Activated T-helper 1 cell treated with anti-CD3 and anti-CD28 coated beads, Interleukin-12 subunit alpha, Interleukin-12 subunit beta, Interleukin-2, Interleukin-4 antibody, amounts not matched to agents 30 ng/mL and 10 ng/mL and 1 ng/mL, durations not matched to agents 14 hours and 24 hours and 36 hours (primary cell): ENCODE measurements at regions not wholly inside any gene's neighbourhood (a gene's known extent, or its start where the extent isn't known, plus 50 kb on each side); places are given as distances from the start of the nearest gene placed in this dataset.

ENCODE experiments used
- DNase-seq: peaks from one replicate; pipeline ENCODE4 v3.0.0; 2021; ENCODE audit warnings: low spot score
- H3K27ac Mint-ChIP-seq: one replicate; pipeline ENCODE4 v1.8.0; 2021; ENCODE audit warnings: mild to moderate bottlenecking, mixed read lengths
- H3K27me3 Mint-ChIP-seq: one replicate; pipeline ENCODE4 v1.8.0; 2022; ENCODE audit warnings: mild to moderate bottlenecking, moderate library complexity, mixed read lengths; ENCODE audit not compliant: insufficient read depth
- H3K36me3 Mint-ChIP-seq: one replicate; pipeline ENCODE4 v1.8.0; 2021; ENCODE audit warnings: low read depth, mixed read lengths
- H3K4me1 Mint-ChIP-seq: one replicate; pipeline ENCODE4 v1.8.0; 2021; ENCODE audit warnings: low read depth, mixed read lengths
- H3K4me3 Mint-ChIP-seq: one replicate; pipeline ENCODE4 v1.8.0; 2021; ENCODE audit warnings: mild to moderate bottlenecking, moderate library complexity, mixed read lengths
- H3K9me3 Mint-ChIP-seq: one replicate; pipeline ENCODE4 v1.8.0; 2021; ENCODE audit warnings: mixed read lengths
- intact Hi-C: fragments of 100-400 bp; cut with micrococcal nuclease; formaldehyde crosslinking; loops from one replicate; pipeline ENCODE4 v1.15.1; 2024

GRCh38 chr5:168186289-168187074 is 105.0 kb upstream of the WWC1 start:
- no peak overlapping the region for H3K27ac Mint-ChIP-seq
- DNase-seq, result no peak
- H3K4me1 Mint-ChIP-seq, result no peaks in the 10 kb centered on the region
- H3K27me3 Mint-ChIP-seq, result peaks cover 6% of the 10 kb centered on the region
- intact Hi-C loops, result no loop called here
- no peaks in the 10 kb centered on the region for H3K9me3 Mint-ChIP-seq
- no peaks in the 10 kb centered on the region for H3K36me3 Mint-ChIP-seq
- no peak overlapping the region for H3K4me3 Mint-ChIP-seq

- Mint-ChIP-seq H3K4me1 (no peaks in the 10 kb centered on the region), H3K27me3 (peaks cover 6% of the 10 kb centered on the region), H3K36me3 (no peaks in the 10 kb centered on the region), H3K27ac (no peak overlapping the region), H3K9me3 (no peaks in the 10 kb centered on the region), H3K4me3 (no peak overlapping the region)
- intact Hi-C loops, result no loop called here
- no peak for DNase-seq
These were observed 103.8 kb upstream of the WWC1 start for GRCh38 chr5:168187614-168188013.

DNA sequence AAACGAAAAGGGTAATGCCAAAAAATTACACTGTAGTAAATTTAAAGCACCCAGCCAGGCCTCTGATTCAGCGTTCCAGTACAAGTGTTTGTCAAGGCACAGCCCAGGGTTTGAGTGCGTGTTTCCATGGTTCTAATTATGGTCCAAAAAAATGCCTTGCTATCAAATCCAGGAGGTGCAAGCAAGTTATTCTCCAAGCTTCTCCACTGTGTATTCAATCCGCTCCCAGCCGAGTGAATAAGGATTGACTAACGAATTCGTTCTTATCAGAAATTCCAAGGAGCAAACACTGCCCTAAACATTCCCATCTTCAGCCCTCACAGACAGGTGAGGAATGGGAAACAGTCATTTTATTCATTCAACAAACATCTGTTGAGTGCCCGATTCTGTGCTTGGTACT is 103.3 kb upstream of the WWC1 start:
- H3K36me3 Mint-ChIP-seq, result no peaks in the 10 kb centered on the region
- H3K4me1 Mint-ChIP-seq, result no peaks in the 10 kb centered on the region
- H3K9me3 Mint-ChIP-seq, result no peaks in the 10 kb centered on the region
- H3K27me3 Mint-ChIP-seq, result peaks cover 6% of the 10 kb centered on the region
- intact Hi-C loops, result no loop called here
- no peak overlapping the region for H3K4me3 Mint-ChIP-seq
- no peak overlapping the region for H3K27ac Mint-ChIP-seq
- no peak for DNase-seq

DNA sequence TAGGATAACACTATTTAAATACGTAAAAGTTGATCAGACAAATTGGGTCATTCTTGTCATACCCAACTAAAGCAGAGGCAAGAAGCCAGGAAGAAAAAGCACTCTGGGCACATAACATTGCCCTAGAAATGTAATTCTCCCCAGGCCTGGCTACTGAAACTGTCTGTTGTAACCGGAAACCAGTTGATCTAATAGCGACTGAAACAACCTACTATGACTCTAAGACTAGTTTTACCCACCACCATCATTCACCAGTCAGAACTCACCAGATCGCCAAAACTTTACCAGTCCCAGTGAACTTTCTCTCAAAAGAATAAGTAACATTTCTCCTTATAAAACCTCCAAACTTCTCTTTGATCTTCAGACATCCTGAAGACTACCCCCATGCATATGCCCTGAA is 99.3 kb upstream of the WWC1 start:
- H3K27ac Mint-ChIP-seq, result no peak overlapping the region
- no peaks in the 10 kb centered on the region for H3K4me1 Mint-ChIP-seq
- H3K27me3 Mint-ChIP-seq, result peaks cover 2% of the 10 kb centered on the region
- H3K9me3 Mint-ChIP-seq, result no peaks in the 10 kb centered on the region
- H3K4me3 Mint-ChIP-seq, result no peak overlapping the region
- intact Hi-C loops, result no loop called here
- H3K36me3 Mint-ChIP-seq, result no peaks in the 10 kb centered on the region
- no peak for DNase-seq

DNA sequence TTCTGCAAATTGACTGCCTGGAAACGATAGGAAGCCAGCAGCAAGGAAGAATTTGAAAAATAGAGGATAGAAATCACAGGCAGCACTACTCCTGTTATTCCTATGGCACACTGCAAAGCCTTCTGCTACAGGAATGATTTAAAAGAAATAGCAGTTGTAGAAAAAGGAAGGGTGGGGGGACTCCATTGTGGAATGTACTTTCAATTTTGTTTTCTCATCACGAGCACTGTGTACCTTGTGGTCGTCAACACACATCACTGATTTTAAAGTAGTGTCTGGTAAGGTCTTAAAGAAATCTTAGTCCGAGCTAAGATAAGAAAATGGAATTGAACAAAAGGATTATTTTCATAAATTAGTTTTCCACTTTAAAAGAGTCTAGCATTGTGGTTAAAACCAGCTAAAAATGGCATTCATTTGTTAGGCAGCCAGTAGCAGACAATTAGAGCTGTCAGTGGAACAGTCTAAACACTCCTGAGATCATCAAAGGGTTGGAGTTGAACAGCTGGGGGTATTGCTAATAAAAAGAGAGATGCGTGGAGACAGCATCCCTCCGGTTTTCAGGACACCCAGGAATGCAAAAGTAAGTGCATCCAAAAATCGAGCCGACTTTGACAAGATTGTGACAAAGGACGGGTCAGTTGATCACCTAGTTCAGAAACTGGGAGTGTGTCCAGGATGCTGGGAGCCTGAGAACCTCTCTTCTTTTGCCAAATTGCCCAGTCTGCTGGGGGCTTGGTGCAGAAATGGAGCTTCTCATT is 97.8 kb upstream of the WWC1 start:
- Mint-ChIP-seq H3K27me3 (peaks cover 2% of the 10 kb centered on the region), H3K27ac (no peak overlapping the region), H3K9me3 (no peaks in the 10 kb centered on the region), H3K4me3 (no peak overlapping the region), H3K36me3 (no peaks in the 10 kb centered on the region), H3K4me1 (no peaks in the 10 kb centered on the region)
- intact Hi-C loops, result no loop called here
- no peak for DNase-seq

DNA sequence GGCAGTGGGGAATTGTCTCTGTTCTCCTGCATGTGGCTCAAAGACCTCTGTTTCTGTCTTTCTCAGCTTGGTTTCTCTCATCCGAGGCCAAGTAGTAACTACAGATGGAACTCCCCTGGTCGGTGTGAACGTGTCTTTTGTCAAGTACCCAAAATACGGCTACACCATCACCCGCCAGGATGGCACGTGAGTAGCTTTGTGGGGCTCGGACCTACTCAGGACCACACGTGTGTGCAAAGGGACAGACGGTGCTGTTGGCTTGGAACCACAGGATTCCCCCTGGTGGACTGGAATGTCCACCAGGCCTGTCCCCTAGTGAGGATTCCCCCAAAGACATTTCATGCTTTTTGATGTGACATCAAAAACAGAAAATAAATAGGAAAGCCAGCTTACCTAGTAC is 96.3 kb upstream of the WWC1 start:
- H3K27me3 Mint-ChIP-seq, result no peaks in the 10 kb centered on the region
- H3K27ac Mint-ChIP-seq, result no peak overlapping the region
- H3K9me3 Mint-ChIP-seq, result no peaks in the 10 kb centered on the region
- no peaks in the 10 kb centered on the region for H3K4me1 Mint-ChIP-seq
- no peak overlapping the region for H3K4me3 Mint-ChIP-seq
- DNase-seq, result no peak
- no peaks in the 10 kb centered on the region for H3K36me3 Mint-ChIP-seq
- intact Hi-C loops, result no loop called here

- Mint-ChIP-seq H3K36me3 (no peaks in the 10 kb centered on the region), H3K27ac (no peak overlapping the region), H3K27me3 (no peaks in the 10 kb centered on the region), H3K4me3 (no peak overlapping the region), H3K4me1 (no peaks in the 10 kb centered on the region), H3K9me3 (no peaks in the 10 kb centered on the region)
- no peak for DNase-seq
- intact Hi-C loops, result no loop called here
These were observed 93.1 kb upstream of the WWC1 start for GRCh38 chr5:168198359-168198758.

- peaks cover 2% of the 10 kb centered on the region for H3K27me3 Mint-ChIP-seq
- H3K27ac Mint-ChIP-seq, result no peak overlapping the region
These were observed 88.4 kb upstream of the WWC1 start for GRCh38 chr5:168202996-168203395.

DNA sequence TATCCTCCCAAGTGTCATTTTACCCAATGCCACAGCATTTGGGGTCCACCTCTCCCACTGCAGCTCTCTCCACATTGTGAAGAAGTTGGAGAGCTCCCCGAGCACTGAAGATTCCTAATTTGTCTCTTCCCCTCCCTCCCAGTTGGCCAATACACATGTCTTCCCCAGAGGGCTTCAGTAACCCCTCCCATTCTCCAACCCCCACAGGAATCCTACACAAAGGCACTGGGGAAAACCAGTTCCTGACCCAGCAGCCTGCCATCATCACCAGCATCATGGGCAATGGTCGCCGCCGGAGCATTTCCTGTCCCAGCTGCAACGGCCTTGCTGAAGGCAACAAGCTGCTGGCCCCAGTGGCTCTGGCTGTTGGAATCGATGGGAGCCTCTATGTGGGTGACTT is 87.3 kb upstream of the WWC1 start:
- Mint-ChIP-seq H3K4me3 (no peak overlapping the region), H3K4me1 (no peaks in the 10 kb centered on the region), H3K27ac (no peak overlapping the region), H3K9me3 (no peaks in the 10 kb centered on the region), H3K27me3 (peaks cover 2% of the 10 kb centered on the region), H3K36me3 (no peaks in the 10 kb centered on the region)
- no peak for DNase-seq
- intact Hi-C loops, result no loop called here

More at GRCh38 chr5:168202996-168203395, 88.4 kb upstream of the WWC1 start:
- Mint-ChIP-seq H3K4me1 (no peaks in the 10 kb centered on the region), H3K36me3 (no peaks in the 10 kb centered on the region), H3K4me3 (no peak overlapping the region), H3K9me3 (no peaks in the 10 kb centered on the region)
- intact Hi-C loops, result no loop called here
- DNase-seq, result no peak

- H3K36me3 Mint-ChIP-seq, result no peaks in the 10 kb centered on the region
- no peaks in the 10 kb centered on the region for H3K4me1 Mint-ChIP-seq
- intact Hi-C loops, result no loop called here
- no peaks in the 10 kb centered on the region for H3K9me3 Mint-ChIP-seq
- H3K27me3 Mint-ChIP-seq, result peaks cover 4% of the 10 kb centered on the region
- no peak overlapping the region for H3K27ac Mint-ChIP-seq
- H3K4me3 Mint-ChIP-seq, result no peak overlapping the region
- DNase-seq, result no peak
These were observed 83.9 kb upstream of the WWC1 start for GRCh38 chr5:168207450-168208029.

- intact Hi-C loops, result no loop called here
- Mint-ChIP-seq H3K27ac (no peak overlapping the region), H3K27me3 (peaks cover 9% of the 10 kb centered on the region), H3K9me3 (no peaks in the 10 kb centered on the region), H3K36me3 (no peaks in the 10 kb centered on the region), H3K4me1 (no peaks in the 10 kb centered on the region), H3K4me3 (no peak overlapping the region)
- no peak for DNase-seq
These were observed 82.0 kb upstream of the WWC1 start for GRCh38 chr5:168209244-168209995.

DNA sequence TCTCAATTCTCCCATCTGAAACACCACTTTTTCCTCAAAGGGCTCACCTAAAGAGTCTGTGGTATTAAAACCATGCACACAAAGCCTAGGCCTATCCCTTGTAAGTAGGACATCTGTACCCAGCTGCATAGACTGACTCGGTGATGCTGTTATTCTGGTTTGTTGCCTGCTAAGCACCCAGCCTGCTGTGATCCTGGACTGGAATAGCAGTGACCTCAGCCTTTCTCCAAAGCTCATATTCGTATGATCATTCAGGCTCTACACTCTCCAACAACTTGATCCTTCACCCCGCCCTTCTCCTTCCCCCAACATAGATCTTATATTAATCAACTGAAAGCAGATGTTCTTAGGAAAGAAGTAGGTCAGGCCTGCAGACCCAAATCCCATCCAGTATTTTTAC is 81.4 kb upstream of the WWC1 start:
- H3K36me3 Mint-ChIP-seq, result no peaks in the 10 kb centered on the region
- H3K27me3 Mint-ChIP-seq, result peaks cover 12% of the 10 kb centered on the region
- no peak overlapping the region for H3K27ac Mint-ChIP-seq
- H3K9me3 Mint-ChIP-seq, result no peaks in the 10 kb centered on the region
- intact Hi-C loops, result no loop called here
- no peak for DNase-seq
- no peak overlapping the region for H3K4me3 Mint-ChIP-seq
- no peaks in the 10 kb centered on the region for H3K4me1 Mint-ChIP-seq

- intact Hi-C loops, result no loop called here
- DNase-seq, result no peak
- Mint-ChIP-seq H3K4me1 (no peaks in the 10 kb centered on the region), H3K36me3 (no peaks in the 10 kb centered on the region), H3K9me3 (no peaks in the 10 kb centered on the region), H3K27me3 (peaks cover 10% of the 10 kb centered on the region), H3K4me3 (no peak overlapping the region), H3K27ac (no peak overlapping the region)
These were observed 80.2 kb upstream of the WWC1 start for GRCh38 chr5:168211245-168211644.
